ENCODE measurements at regions not wholly inside any gene's neighbourhood (a gene's known extent, or its start where the extent isn't known, plus 50 kb on each side); places are given as distances from the start of the nearest gene placed in this dataset.

DNA sequence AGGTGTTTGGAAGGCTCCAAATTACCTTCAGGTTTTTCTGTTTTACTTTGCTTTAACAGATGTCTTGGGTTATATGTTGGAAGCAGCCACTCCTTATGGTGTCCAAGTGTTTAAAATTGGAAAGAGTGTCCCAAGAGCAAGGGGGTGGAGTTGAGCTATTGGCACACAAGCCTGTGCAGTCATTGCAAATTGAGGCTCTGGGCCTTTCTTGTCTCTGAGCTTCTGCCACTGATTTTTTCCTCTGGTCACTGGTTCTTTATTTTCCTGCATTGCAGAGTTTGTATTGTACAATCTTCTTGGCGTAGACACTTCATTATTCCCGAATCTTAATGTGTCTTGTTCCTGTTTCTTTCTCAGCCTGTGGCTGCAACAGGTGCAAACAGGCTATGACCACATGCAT, 598.8 kb downstream of the RNF144B start:
- H3K9me3 ChIP-seq (ENCODE audit: low read length): no peaks in the 10 kb centered on the region
- no peaks in the 10 kb centered on the region for H3K9me2 ChIP-seq (replicated peaks; ENCODE audit: insufficient read depth, low read length)
- no peak for DNase-seq
- no peak overlapping the region for H3K4me3 ChIP-seq (ENCODE audit: low read length)
- H2AFZ ChIP-seq (ENCODE audit: low read length): no peak overlapping the region
- no peak overlapping the region for H3K4me2 ChIP-seq (ENCODE audit: low read depth, low read length, poor library complexity, severe bottlenecking)
- no peaks in the 10 kb centered on the region for H4K20me1 ChIP-seq (ENCODE audit: insufficient read depth, low read depth, low read length)
- no peaks in the 10 kb centered on the region for H3K36me3 ChIP-seq (ENCODE audit: insufficient read depth, low read length)
- H3K4me1 ChIP-seq (ENCODE audit: low read length): no peaks in the 10 kb centered on the region
- H3K27ac ChIP-seq (ENCODE audit: low read length): no peak overlapping the region
- no peaks in the 10 kb centered on the region for H3K79me2 ChIP-seq (ENCODE audit: low read length)
- no peak overlapping the region for H3K9ac ChIP-seq (ENCODE audit: low read length)
- H3K27me3 ChIP-seq (ENCODE audit: low read length): peaks cover 1% of the 10 kb centered on the region; the same call in 1 of the 2 replicates

DNA sequence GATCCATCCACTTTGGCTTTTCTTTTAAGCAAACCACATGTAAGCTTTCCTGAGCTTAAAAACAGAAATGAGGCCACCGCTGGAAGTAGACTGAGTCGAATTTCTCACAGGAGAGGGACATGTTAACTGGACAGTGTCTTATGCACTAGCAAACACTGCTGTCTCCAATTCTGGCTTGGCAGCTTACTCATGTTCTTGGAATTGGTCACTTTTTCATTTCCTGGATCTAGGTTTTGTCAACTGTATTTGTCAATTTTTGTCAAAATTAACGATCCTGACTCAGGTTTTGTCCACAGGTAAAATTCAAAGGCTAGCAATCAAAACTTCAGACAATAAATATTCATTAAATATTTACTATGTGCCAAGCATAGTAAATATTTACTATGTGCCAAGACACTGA, 601.5 kb downstream of the RNF144B start:
- Histone ChIP-seq H3K79me2 (ENCODE audit: low read length) (no peaks in the 10 kb centered on the region), H2AFZ (ENCODE audit: low read length) (no peak overlapping the region), H3K4me3 (ENCODE audit: low read length) (no peak overlapping the region), H3K36me3 (ENCODE audit: insufficient read depth, low read length) (no peaks in the 10 kb centered on the region), H4K20me1 (ENCODE audit: insufficient read depth, low read depth, low read length) (no peaks in the 10 kb centered on the region), H3K4me2 (ENCODE audit: low read depth, low read length, poor library complexity, severe bottlenecking) (no peak overlapping the region), H3K27me3 (ENCODE audit: low read length) (no peaks in the 10 kb centered on the region), H3K9me2 (replicated peaks; ENCODE audit: insufficient read depth, low read length) (no peaks in the 10 kb centered on the region), H3K9me3 (ENCODE audit: low read length) (no peaks in the 10 kb centered on the region), H3K4me1 (ENCODE audit: low read length) (no peaks in the 10 kb centered on the region), H3K9ac (ENCODE audit: low read length) (no peak overlapping the region), H3K27ac (ENCODE audit: low read length) (no peak overlapping the region)
- no peak for DNase-seq

DNA sequence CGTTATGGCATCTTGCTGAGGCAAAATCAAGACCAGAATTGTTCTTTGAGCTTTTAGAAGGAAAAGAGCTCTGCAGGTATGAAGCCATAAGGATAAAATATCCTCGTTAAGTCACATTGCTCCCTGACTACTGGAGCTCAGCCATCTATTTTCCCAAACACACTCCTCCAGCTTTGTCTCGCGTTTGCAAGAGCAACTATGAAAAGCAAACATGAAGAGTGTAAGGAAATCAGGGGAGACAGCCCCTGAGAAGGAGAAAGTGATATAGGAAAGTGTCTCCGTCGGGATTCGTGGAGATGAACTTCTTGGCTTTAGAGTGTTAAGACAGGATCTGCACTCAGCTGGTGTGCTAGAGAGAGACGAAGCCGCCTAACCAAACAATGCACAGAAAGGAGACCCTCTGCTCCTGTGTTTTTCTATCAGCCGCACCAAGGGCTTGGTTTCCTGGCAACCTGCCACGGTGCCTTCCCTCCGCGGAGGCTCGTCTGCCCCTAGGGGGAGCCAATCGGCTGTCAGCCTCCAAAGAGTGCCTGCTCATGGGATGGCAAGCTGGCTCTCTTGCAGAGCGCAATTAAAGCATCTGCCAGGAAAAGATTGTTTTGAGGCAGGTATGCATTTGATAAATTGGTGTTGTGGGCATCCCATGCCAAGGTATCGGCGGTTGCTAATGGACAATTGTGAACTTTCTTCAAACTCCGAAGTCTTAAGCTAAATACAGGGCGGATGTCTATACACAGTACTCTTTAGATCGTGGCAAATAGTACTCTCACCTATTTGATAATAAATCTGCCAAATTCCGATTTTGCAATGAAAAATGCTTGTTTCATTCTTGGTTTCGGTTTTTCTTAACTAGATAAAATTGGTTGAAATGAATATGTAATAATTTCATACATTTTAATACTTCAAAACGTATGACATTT, 603.2 kb downstream of the RNF144B start:
- no peak overlapping the region for H2AFZ ChIP-seq (ENCODE audit: low read length)

DNA sequence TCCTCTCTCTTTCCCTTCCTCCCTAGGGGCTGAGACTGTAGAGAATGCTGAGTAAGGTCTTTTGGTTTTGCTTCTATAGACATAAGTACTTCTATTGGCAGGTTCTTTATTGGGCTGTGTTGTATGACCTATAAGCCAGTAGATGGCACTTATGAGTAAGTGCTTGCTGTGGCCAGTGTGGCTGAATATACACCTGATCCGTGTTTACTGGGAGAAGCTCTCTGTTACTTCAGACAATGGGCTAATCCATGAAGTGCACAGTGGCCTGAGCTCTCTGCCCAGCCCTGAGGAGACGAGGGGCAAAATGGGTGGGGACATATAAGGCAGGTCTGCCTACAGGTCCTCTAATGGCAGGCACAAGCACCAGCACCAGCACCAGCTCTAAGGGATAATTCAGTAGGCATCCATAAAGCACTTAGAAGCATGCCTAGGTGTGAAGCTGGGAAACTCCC, 610.3 kb downstream of the RNF144B start:
- Histone ChIP-seq H4K20me1 (ENCODE audit: insufficient read depth, low read depth, low read length) (no peaks in the 10 kb centered on the region), H3K4me3 (ENCODE audit: low read length) (no peak overlapping the region), H3K27ac (ENCODE audit: low read length) (no peak overlapping the region), H3K4me2 (ENCODE audit: low read depth, low read length, poor library complexity, severe bottlenecking) (no peak overlapping the region), H3K27me3 (ENCODE audit: low read length) (no peaks in the 10 kb centered on the region), H3K9me2 (replicated peaks; ENCODE audit: insufficient read depth, low read length) (no peaks in the 10 kb centered on the region), H3K79me2 (ENCODE audit: low read length) (no peaks in the 10 kb centered on the region), H3K9ac (ENCODE audit: low read length) (no peak overlapping the region), H2AFZ (ENCODE audit: low read length) (no peak overlapping the region), H3K9me3 (ENCODE audit: low read length) (no peaks in the 10 kb centered on the region), H3K36me3 (ENCODE audit: insufficient read depth, low read length) (no peaks in the 10 kb centered on the region), H3K4me1 (ENCODE audit: low read length) (no peaks in the 10 kb centered on the region)
- peak; percentile 71 for DNase-seq

More for the DNA sequence above, 603.2 kb downstream of the RNF144B start:
- H3K4me1 ChIP-seq (ENCODE audit: low read length): no peaks in the 10 kb centered on the region
- no peak overlapping the region for H3K9ac ChIP-seq (ENCODE audit: low read length)
- no peak overlapping the region for H3K4me3 ChIP-seq (ENCODE audit: low read length)
- no peaks in the 10 kb centered on the region for H3K79me2 ChIP-seq (ENCODE audit: low read length)
- H3K4me2 ChIP-seq (ENCODE audit: low read depth, low read length, poor library complexity, severe bottlenecking): no peak overlapping the region
- H3K36me3 ChIP-seq (ENCODE audit: insufficient read depth, low read length): no peaks in the 10 kb centered on the region
- DNase-seq: peak; percentile 84
- H3K27me3 ChIP-seq (ENCODE audit: low read length): no peaks in the 10 kb centered on the region
- H4K20me1 ChIP-seq (ENCODE audit: insufficient read depth, low read depth, low read length): no peaks in the 10 kb centered on the region
- no peaks in the 10 kb centered on the region for H3K9me3 ChIP-seq (ENCODE audit: low read length)
- H3K27ac ChIP-seq (ENCODE audit: low read length): no peak overlapping the region
- H3K9me2 ChIP-seq (replicated peaks; ENCODE audit: insufficient read depth, low read length): no peaks in the 10 kb centered on the region

DNA sequence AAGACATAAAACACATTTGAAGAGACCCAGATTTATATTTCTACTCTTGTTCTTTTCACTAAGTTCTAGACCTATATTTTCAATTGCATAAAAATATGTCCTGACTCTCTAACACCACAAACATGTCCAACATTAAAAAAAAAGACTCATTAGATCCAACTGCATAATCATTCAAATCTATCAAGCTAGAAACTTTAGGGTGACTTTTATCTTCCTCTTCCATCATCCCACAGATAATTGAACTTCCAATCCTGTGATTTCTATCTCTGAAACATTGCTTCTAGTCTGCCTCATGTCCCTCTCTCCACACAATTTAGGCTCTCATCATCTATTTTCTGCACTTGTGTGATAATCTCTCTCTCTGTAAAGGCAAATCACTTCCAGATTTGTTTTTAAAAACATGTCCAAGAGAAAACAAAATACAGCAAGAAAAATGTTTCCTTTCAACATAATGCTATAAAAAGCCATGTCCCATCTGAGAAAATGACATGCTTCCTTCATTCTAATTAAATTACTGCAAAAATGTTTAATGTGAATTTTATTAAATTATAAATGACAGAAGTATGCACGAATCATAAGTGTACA, 615.9 kb downstream of the RNF144B start:
- H3K4me3 ChIP-seq (ENCODE audit: low read length): no peak overlapping the region
- H3K27me3 ChIP-seq (ENCODE audit: low read length): no peaks in the 10 kb centered on the region
- no peak for DNase-seq
- H3K36me3 ChIP-seq (ENCODE audit: insufficient read depth, low read length): no peaks in the 10 kb centered on the region
- no peaks in the 10 kb centered on the region for H3K79me2 ChIP-seq (ENCODE audit: low read length)
- no peak overlapping the region for H2AFZ ChIP-seq (ENCODE audit: low read length)
- no peaks in the 10 kb centered on the region for H3K9me3 ChIP-seq (ENCODE audit: low read length)
- no peak overlapping the region for H3K9ac ChIP-seq (ENCODE audit: low read length)
- no peaks in the 10 kb centered on the region for H3K9me2 ChIP-seq (replicated peaks; ENCODE audit: insufficient read depth, low read length)
- no peak overlapping the region for H3K27ac ChIP-seq (ENCODE audit: low read length)
- H4K20me1 ChIP-seq (ENCODE audit: insufficient read depth, low read depth, low read length): no peaks in the 10 kb centered on the region
- no peaks in the 10 kb centered on the region for H3K4me1 ChIP-seq (ENCODE audit: low read length)
- no peak overlapping the region for H3K4me2 ChIP-seq (ENCODE audit: low read depth, low read length, poor library complexity, severe bottlenecking)

DNA sequence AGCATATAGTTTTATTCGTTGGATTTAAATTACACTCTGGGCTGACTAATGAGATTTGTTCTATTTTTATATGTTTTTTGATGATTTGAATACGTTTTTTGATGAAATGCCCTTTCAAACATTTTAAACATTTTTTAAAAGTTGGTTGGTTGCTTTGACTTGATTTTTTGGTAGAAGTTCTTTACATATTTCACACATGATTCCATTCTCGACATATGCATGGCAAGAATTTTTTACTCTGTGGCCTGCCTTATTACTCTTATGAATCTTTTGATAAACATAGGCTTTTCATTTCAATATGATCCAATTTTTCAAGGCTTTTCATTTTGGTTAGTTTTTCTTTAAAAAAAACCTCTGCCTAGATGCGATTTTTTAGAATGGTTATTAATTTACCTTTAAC, 617.0 kb downstream of the RNF144B start:
- H2AFZ ChIP-seq (ENCODE audit: low read length): no peak overlapping the region
- no peaks in the 10 kb centered on the region for H3K4me1 ChIP-seq (ENCODE audit: low read length)
- no peaks in the 10 kb centered on the region for H3K9me3 ChIP-seq (ENCODE audit: low read length)
- no peak overlapping the region for H3K27ac ChIP-seq (ENCODE audit: low read length)
- H3K79me2 ChIP-seq (ENCODE audit: low read length): no peaks in the 10 kb centered on the region
- H3K9ac ChIP-seq (ENCODE audit: low read length): no peak overlapping the region
- DNase-seq: no peak
- H3K4me3 ChIP-seq (ENCODE audit: low read length): no peak overlapping the region
- H3K27me3 ChIP-seq (ENCODE audit: low read length): no peaks in the 10 kb centered on the region
- no peak overlapping the region for H3K4me2 ChIP-seq (ENCODE audit: low read depth, low read length, poor library complexity, severe bottlenecking)
- no peaks in the 10 kb centered on the region for H3K36me3 ChIP-seq (ENCODE audit: insufficient read depth, low read length)
- no peaks in the 10 kb centered on the region for H4K20me1 ChIP-seq (ENCODE audit: insufficient read depth, low read depth, low read length)
- no peaks in the 10 kb centered on the region for H3K9me2 ChIP-seq (replicated peaks; ENCODE audit: insufficient read depth, low read length)

DNA sequence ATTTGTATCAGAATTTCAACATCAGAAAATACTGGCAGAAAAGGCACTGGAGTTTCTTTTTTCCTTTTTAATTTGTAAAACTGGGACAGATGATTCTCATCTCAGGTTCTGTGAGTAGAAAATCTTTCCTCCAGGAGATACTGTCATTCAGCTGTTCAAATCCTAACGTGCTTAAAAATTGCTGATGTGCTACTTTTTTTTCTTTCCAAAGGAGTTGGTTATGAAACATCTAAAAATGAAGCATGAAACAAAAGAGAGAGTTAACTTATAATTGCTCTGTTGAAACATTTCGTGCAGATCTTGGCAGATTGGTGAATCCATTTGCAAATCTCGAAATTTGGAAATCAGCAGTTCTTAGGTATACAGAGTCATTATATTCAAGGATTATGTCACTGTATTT, 622.6 kb downstream of the RNF144B start:
- no peak overlapping the region for H3K27ac ChIP-seq (ENCODE audit: low read length)

DNA sequence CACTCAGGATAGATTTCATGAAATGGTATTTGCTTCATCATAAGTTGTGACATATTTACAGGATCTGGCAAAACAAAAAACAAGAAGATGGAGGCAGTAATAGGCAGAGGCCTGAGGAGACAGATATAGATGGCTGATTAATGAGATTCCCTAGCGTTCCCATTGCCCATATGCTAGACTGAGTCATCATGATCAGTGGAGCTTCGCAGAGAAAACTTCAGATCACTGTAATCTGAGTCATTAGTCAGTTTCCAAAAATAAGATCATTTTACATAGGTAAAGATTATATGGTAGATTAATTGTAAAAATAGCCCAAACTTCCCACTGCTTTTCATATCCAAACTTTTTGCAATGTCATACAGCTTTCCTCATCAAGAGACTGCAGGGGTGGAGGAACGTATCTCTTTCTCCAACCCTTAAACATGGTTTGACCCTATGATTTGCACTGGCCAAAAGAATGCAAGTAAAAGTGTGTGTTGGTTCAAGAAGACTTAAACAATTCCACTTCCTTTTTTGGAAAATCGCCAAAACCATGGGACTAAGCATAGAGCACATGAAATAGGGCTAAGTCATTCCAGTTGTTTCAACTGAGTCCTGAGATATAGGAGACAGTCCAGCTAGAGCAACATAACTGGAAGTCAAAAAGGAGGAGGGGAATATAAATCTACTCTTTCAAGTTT, 626.0 kb downstream of the RNF144B start:
- no peaks in the 10 kb centered on the region; the same call in 1 of the 2 replicates for H3K9me2 ChIP-seq (replicated peaks; ENCODE audit: insufficient read depth, low read length)
- H2AFZ ChIP-seq (ENCODE audit: low read length): no peak overlapping the region
- no peak overlapping the region for H3K4me3 ChIP-seq (ENCODE audit: low read length)
- H3K27ac ChIP-seq (ENCODE audit: low read length): no peak overlapping the region
- no peaks in the 10 kb centered on the region for H3K4me1 ChIP-seq (ENCODE audit: low read length)
- no peaks in the 10 kb centered on the region for H4K20me1 ChIP-seq (ENCODE audit: insufficient read depth, low read depth, low read length)
- DNase-seq: no peak
- no peaks in the 10 kb centered on the region for H3K9me3 ChIP-seq (ENCODE audit: low read length)
- no peak overlapping the region for H3K9ac ChIP-seq (ENCODE audit: low read length)
- H3K36me3 ChIP-seq (ENCODE audit: insufficient read depth, low read length): no peaks in the 10 kb centered on the region
- H3K4me2 ChIP-seq (ENCODE audit: low read depth, low read length, poor library complexity, severe bottlenecking): no peak overlapping the region
- no peaks in the 10 kb centered on the region for H3K27me3 ChIP-seq (ENCODE audit: low read length)
- no peaks in the 10 kb centered on the region for H3K79me2 ChIP-seq (ENCODE audit: low read length)

More for the DNA sequence above, 622.6 kb downstream of the RNF144B start:
- Histone ChIP-seq H3K36me3 (ENCODE audit: insufficient read depth, low read length) (no peaks in the 10 kb centered on the region), H3K4me3 (ENCODE audit: low read length) (no peak overlapping the region), H4K20me1 (ENCODE audit: insufficient read depth, low read depth, low read length) (no peaks in the 10 kb centered on the region), H3K9ac (ENCODE audit: low read length) (no peak overlapping the region), H3K79me2 (ENCODE audit: low read length) (no peaks in the 10 kb centered on the region), H3K9me3 (ENCODE audit: low read length) (no peaks in the 10 kb centered on the region), H3K27me3 (ENCODE audit: low read length) (no peaks in the 10 kb centered on the region), H3K4me2 (ENCODE audit: low read depth, low read length, poor library complexity, severe bottlenecking) (no peak overlapping the region), H2AFZ (ENCODE audit: low read length) (no peak overlapping the region), H3K9me2 (replicated peaks; ENCODE audit: insufficient read depth, low read length) (no peaks in the 10 kb centered on the region), H3K4me1 (ENCODE audit: low read length) (no peaks in the 10 kb centered on the region)
- DNase-seq: no peak
